SU-DHL-6 (cell line): ENCODE measurements at regions not wholly inside any gene's neighbourhood (a gene's known extent, or its start where the extent isn't known, plus 50 kb on each side); places are given as distances from the start of the nearest gene placed in this dataset.

Experiments
- EZH2phosphoT487 ChIP-seq: fragments of 200-600 bp; sonication (generic), shearing (Covaris generic); conservative IDR thresholded peaks from 2 replicates; pipeline ENCODE4 v1.6.1; 2018; ENCODE audit warnings: mild to moderate bottlenecking, antibody characterized with exemption, low read length, moderate library complexity, mixed read lengths
- TF ChIP-seq, protein P1 (sequence below): fragments of 200-600 bp; sonication (generic); IDR thresholded peaks from one replicate; pipeline ENCODE4 v1.5.1; 2017; ENCODE audit warnings: antibody characterized with exemption, mild to moderate bottlenecking, low read length, moderate library complexity; ENCODE audit not compliant: insufficient read depth, poor library complexity, severe bottlenecking

DNA sequence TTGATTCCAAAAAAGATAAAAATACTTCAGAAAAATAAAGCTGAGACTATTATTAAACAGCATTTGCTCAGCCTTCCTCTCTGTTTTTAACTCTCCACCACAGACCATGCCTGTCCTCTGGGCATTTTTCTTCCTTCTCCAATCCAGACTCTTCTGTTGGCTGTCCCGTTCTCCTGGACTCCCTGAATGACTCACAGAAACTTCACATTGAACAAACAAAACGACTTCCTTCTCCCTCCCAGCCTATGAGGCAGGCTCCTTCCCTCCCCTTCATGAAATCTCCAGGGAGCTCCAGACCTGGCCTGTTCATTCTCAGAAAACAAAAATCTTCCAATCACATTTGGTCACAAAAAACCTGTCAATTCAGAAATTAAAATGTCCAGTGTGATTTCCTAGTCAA lies 421.3 kb downstream of the NPHP4 start:
- TF ChIP-seq, protein P1, sequence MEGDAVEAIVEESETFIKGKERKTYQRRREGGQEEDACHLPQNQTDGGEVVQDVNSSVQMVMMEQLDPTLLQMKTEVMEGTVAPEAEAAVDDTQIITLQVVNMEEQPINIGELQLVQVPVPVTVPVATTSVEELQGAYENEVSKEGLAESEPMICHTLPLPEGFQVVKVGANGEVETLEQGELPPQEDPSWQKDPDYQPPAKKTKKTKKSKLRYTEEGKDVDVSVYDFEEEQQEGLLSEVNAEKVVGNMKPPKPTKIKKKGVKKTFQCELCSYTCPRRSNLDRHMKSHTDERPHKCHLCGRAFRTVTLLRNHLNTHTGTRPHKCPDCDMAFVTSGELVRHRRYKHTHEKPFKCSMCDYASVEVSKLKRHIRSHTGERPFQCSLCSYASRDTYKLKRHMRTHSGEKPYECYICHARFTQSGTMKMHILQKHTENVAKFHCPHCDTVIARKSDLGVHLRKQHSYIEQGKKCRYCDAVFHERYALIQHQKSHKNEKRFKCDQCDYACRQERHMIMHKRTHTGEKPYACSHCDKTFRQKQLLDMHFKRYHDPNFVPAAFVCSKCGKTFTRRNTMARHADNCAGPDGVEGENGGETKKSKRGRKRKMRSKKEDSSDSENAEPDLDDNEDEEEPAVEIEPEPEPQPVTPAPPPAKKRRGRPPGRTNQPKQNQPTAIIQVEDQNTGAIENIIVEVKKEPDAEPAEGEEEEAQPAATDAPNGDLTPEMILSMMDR = no peak
- TF ChIP-seq EZH2phosphoT487 = no peak
